ENCODE measurements at regions not wholly inside any gene's neighbourhood (a gene's known extent, or its start where the extent isn't known, plus 50 kb on each side); places are given as distances from the start of the nearest gene placed in this dataset.

DNA sequence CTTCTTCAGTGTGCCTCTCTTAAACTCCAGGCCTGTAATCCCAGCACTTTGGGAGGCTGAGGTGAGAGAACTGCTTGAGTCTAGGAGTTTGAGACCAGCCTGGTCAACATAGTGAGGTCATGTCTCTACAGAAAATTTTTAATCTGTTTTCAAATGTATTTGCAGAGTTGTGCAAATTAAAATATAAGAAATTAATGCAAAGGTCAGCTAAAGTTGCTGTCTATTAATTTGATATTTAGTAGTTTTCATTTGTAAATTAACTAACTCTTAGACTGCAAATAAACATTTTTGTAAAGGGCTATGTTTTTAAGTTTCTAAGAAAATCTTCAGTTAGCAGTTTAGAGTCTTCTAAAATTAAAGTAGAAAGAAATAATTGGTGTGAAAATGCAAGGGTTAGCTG lies 99.9 kb upstream of the TJP1 start (continued):
- TF ChIP-seq, protein P1, sequence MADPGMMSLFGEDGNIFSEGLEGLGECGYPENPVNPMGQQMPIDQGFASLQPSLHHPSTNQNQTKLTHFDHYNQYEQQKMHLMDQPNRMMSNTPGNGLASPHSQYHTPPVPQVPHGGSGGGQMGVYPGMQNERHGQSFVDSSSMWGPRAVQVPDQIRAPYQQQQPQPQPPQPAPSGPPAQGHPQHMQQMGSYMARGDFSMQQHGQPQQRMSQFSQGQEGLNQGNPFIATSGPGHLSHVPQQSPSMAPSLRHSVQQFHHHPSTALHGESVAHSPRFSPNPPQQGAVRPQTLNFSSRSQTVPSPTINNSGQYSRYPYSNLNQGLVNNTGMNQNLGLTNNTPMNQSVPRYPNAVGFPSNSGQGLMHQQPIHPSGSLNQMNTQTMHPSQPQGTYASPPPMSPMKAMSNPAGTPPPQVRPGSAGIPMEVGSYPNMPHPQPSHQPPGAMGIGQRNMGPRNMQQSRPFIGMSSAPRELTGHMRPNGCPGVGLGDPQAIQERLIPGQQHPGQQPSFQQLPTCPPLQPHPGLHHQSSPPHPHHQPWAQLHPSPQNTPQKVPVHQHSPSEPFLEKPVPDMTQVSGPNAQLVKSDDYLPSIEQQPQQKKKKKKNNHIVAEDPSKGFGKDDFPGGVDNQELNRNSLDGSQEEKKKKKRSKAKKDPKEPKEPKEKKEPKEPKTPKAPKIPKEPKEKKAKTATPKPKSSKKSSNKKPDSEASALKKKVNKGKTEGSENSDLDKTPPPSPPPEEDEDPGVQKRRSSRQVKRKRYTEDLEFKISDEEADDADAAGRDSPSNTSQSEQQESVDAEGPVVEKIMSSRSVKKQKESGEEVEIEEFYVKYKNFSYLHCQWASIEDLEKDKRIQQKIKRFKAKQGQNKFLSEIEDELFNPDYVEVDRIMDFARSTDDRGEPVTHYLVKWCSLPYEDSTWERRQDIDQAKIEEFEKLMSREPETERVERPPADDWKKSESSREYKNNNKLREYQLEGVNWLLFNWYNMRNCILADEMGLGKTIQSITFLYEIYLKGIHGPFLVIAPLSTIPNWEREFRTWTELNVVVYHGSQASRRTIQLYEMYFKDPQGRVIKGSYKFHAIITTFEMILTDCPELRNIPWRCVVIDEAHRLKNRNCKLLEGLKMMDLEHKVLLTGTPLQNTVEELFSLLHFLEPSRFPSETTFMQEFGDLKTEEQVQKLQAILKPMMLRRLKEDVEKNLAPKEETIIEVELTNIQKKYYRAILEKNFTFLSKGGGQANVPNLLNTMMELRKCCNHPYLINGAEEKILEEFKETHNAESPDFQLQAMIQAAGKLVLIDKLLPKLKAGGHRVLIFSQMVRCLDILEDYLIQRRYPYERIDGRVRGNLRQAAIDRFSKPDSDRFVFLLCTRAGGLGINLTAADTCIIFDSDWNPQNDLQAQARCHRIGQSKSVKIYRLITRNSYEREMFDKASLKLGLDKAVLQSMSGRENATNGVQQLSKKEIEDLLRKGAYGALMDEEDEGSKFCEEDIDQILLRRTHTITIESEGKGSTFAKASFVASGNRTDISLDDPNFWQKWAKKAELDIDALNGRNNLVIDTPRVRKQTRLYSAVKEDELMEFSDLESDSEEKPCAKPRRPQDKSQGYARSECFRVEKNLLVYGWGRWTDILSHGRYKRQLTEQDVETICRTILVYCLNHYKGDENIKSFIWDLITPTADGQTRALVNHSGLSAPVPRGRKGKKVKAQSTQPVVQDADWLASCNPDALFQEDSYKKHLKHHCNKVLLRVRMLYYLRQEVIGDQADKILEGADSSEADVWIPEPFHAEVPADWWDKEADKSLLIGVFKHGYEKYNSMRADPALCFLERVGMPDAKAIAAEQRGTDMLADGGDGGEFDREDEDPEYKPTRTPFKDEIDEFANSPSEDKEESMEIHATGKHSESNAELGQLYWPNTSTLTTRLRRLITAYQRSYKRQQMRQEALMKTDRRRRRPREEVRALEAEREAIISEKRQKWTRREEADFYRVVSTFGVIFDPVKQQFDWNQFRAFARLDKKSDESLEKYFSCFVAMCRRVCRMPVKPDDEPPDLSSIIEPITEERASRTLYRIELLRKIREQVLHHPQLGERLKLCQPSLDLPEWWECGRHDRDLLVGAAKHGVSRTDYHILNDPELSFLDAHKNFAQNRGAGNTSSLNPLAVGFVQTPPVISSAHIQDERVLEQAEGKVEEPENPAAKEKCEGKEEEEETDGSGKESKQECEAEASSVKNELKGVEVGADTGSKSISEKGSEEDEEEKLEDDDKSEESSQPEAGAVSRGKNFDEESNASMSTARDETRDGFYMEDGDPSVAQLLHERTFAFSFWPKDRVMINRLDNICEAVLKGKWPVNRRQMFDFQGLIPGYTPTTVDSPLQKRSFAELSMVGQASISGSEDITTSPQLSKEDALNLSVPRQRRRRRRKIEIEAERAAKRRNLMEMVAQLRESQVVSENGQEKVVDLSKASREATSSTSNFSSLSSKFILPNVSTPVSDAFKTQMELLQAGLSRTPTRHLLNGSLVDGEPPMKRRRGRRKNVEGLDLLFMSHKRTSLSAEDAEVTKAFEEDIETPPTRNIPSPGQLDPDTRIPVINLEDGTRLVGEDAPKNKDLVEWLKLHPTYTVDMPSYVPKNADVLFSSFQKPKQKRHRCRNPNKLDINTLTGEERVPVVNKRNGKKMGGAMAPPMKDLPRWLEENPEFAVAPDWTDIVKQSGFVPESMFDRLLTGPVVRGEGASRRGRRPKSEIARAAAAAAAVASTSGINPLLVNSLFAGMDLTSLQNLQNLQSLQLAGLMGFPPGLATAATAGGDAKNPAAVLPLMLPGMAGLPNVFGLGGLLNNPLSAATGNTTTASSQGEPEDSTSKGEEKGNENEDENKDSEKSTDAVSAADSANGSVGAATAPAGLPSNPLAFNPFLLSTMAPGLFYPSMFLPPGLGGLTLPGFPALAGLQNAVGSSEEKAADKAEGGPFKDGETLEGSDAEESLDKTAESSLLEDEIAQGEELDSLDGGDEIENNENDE (IDR thresholded peaks at IDR 0.05; ENCODE audit: insufficient replicate concordance, low read length): no peak
- TF ChIP-seq EP300 (IDR thresholded peaks at IDR 0.05; ENCODE audit: borderline replicate concordance in 1 of 2, low read depth in 2 of 2, low read length in 2 of 2) (no peak), RFX5 (IDR thresholded peaks at IDR 0.05; ENCODE audit: borderline replicate concordance, low read depth, low read length) (no peak), SIX5 (IDR thresholded peaks at IDR 0.05; ENCODE audit: low read depth, low read length) (no peak), GABPA (IDR thresholded peaks at IDR 0.05; ENCODE audit: borderline replicate concordance, insufficient read depth, low read length) (no peak), POLR2A (IDR thresholded peaks at IDR 0.05; ENCODE audit: control extremely low read depth in 1 of 2, low read depth in 2 of 2, low read length in 2 of 2) (no peak), CBX5 (IDR thresholded peaks at IDR 0.05; ENCODE audit: low read depth, low read length) (no peak), CREB1 (IDR thresholded peaks at IDR 0.05) (no peak), SP2 (IDR thresholded peaks at IDR 0.05; ENCODE audit: low read length) (no peak), SIRT6 (IDR thresholded peaks at IDR 0.05; ENCODE audit: low read length) (no peak), KDM5A (IDR thresholded peaks at IDR 0.05; ENCODE audit: low read length) (no peak)
- TF ChIP-seq, protein P2, sequence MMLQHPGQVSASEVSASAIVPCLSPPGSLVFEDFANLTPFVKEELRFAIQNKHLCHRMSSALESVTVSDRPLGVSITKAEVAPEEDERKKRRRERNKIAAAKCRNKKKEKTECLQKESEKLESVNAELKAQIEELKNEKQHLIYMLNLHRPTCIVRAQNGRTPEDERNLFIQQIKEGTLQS (IDR thresholded peaks at IDR 0.05; ENCODE audit: insufficient read depth, low read depth, low read length): no peak
